GM12878 (cell line): ENCODE measurements at regions not wholly inside any gene's neighbourhood (a gene's known extent, or its start where the extent isn't known, plus 50 kb on each side); places are given as distances from the start of the nearest gene placed in this dataset.

ENCODE experiments used
- ATAC-seq: fragments of 200-7000 bp; cut with Tn5 transposase; 3 replicates; pipeline ENCODE4 v1.9.1; 2020; ENCODE audit warnings: mild to moderate bottlenecking, moderate library complexity
- BruUV-seq: library from RNA; stranded (reverse); fragments of 400-500 nt; replicated peaks from 2 replicates; lab custom pipeline; 2021; lab: Mats Ljungman, UMichigan
- CTCF ChIA-PET: fragments of 300-600 bp; sonication (Branson Sonifier 250); formaldehyde crosslinking; extraction: SDS; loops from one replicate; lab custom pipeline; 2021; ENCODE audit warnings: inconsistent platforms; lab: Yijun Ruan, JAX
- POLR2A ChIA-PET: fragments of 350-600 bp; formaldehyde crosslinking; extraction: SDS; loops from one replicate; lab custom pipeline; 2021; ENCODE audit warnings: inconsistent platforms; lab: Charles Lee
- RAD21 ChIA-PET: fragments of 300-600 bp; sonication (Branson Sonifier 250); formaldehyde crosslinking; loops from one replicate; lab custom pipeline; 2023; ENCODE audit warnings: antibody characterized with exemption; ENCODE audit not compliant: unreplicated experiment; lab: Charles Lee
- SMC1A ChIA-PET: fragments of 300-600 bp; sonication (Branson Sonifier 250); formaldehyde crosslinking; loops from one replicate; lab custom pipeline; 2023; ENCODE audit not compliant: unreplicated experiment, uncharacterized antibody; lab: Charles Lee
- DNase-seq: peaks from one replicate; pipeline ENCODE4 v3.0.0-alpha.2; 2011; ENCODE audit warnings: low read depth, low spot score
- FAIRE-seq: peaks from 3 replicates; lab custom pipeline; 2011; peaks lifted over from hg19 to GRCh38; lab: Jason Lieb, UNC
- H2AFZ ChIP-seq: 2 replicates; pipeline ENCODE4 v1.6.0; 2011; ENCODE audit warnings: low read depth, low read length, control low read depth; ENCODE audit not compliant: control insufficient read depth
- H3K27ac ChIP-seq: 2 replicates; pipeline ENCODE4 v1.5.1; 2011; ENCODE audit warnings: control low read depth; ENCODE audit not compliant: control insufficient read depth, insufficient read depth
- H3K27me3 ChIP-seq, 2 experiments: replicated peaks in 1 of 2; 2 replicates each; pipeline versions ENCODE4 v1.6.0 to v1.6.1; 2011; ENCODE audit warnings: low read length in 1 of 2; ENCODE audit not compliant: control insufficient read depth in 2 of 2, insufficient read depth in 2 of 2
- H3K36me3 ChIP-seq, 2 experiments: 2 replicates each; pipeline ENCODE4 v1.5.1; 2011; ENCODE audit warnings: low read length in 1 of 2; ENCODE audit not compliant: control insufficient read depth in 2 of 2, insufficient read depth in 2 of 2
- H3K4me1 ChIP-seq: 2 replicates; pipeline ENCODE4 v1.6.1; 2011; ENCODE audit warnings: mild to moderate bottlenecking, low read length, moderate library complexity, mixed read lengths; ENCODE audit not compliant: control insufficient read depth, insufficient read depth
- H3K4me2 ChIP-seq: 2 replicates; pipeline ENCODE4 v1.6.0; 2011; ENCODE audit warnings: control low read depth; ENCODE audit not compliant: control insufficient read depth, insufficient read depth
- H3K4me3 ChIP-seq: fragments of 200-600 bp; sonication (generic); 2 replicates; pipeline ENCODE4 v1.5.1; 2016
- H3K79me2 ChIP-seq: 2 replicates; pipeline ENCODE4 v1.6.0; 2011; ENCODE audit warnings: low read length; ENCODE audit not compliant: control insufficient read depth, insufficient read depth
- H3K9ac ChIP-seq: 2 replicates; pipeline ENCODE4 v1.8.0; 2011; ENCODE audit warnings: low read length, control low read depth, mixed read lengths; ENCODE audit not compliant: control insufficient read depth, insufficient read depth
- H3K9me3 ChIP-seq: replicated peaks from 3 replicates; pipeline ENCODE4 v1.5.1; 2011; ENCODE audit warnings: mild to moderate bottlenecking, low read length; ENCODE audit not compliant: control insufficient read depth, insufficient read depth
- H4K20me1 ChIP-seq: 2 replicates; pipeline ENCODE4 v1.6.0; 2011; ENCODE audit not compliant: control insufficient read depth, insufficient read depth
- ATF7 ChIP-seq: fragments of 450-650 bp; IDR thresholded peaks from 2 replicates; pipeline ENCODE4 v1.6.1; 2016; ENCODE audit warnings: low read depth, mild to moderate bottlenecking
- BCLAF1 ChIP-seq: fragments of 450-650 bp; IDR thresholded peaks from 2 replicates; pipeline ENCODE4 v1.6.1; 2017; ENCODE audit warnings: antibody characterized with exemption, mild to moderate bottlenecking, moderate library complexity
- CREM ChIP-seq: IDR thresholded peaks from 2 replicates; pipeline ENCODE4 v1.6.1; 2014; ENCODE audit warnings: antibody characterized with exemption, low read depth
- HCFC1 ChIP-seq: fragments of 150-350 bp; IDR thresholded peaks from 2 replicates; pipeline ENCODE4 v1.6.1; 2014; ENCODE audit warnings: low read length
- HDAC2 ChIP-seq: fragments of 200-600 bp; sonication (generic); IDR thresholded peaks from 2 replicates; pipeline ENCODE4 v1.6.1; 2017
- JUNB ChIP-seq: IDR thresholded peaks from 2 replicates; pipeline ENCODE4 v1.6.1; 2016; ENCODE audit warnings: antibody characterized with exemption, mild to moderate bottlenecking
- NR2C2 ChIP-seq: IDR thresholded peaks from 2 replicates; pipeline ENCODE4 v1.6.1; 2011; ENCODE audit warnings: borderline replicate concordance, low read depth; ENCODE audit not compliant: control insufficient read depth, insufficient read length
- PAX5 ChIP-seq: IDR thresholded peaks from 2 replicates; pipeline ENCODE4 v1.6.1; 2011; ENCODE audit warnings: low read depth, low read length, borderline replicate concordance
- RB1 ChIP-seq: fragments of 450-650 bp; formaldehyde crosslinking; IDR thresholded peaks from 2 replicates; pipeline ENCODE4 v1.6.1; 2017; ENCODE audit warnings: mild to moderate bottlenecking, borderline replicate concordance
- WRNIP1 ChIP-seq: IDR thresholded peaks from 2 replicates; pipeline ENCODE4 v1.6.1; 2011; ENCODE audit warnings: low read depth, low read length, improper control_type of control experiment, borderline replicate concordance
- ZNF24 ChIP-seq: fragments of 450-650 bp; IDR thresholded peaks from 2 replicates; pipeline ENCODE4 v1.6.1; 2017; ENCODE audit warnings: antibody characterized with exemption, mild to moderate bottlenecking
- WGBS: methylation state at CpG from one replicate; pipeline ENCODE4 v1.1.6; 2016; ENCODE audit warnings: low lambda C conversion rate; ENCODE audit not compliant: insufficient replicate concordance, insufficient coverage; ENCODE audit errors: missing lambda C conversion rate; 5-methylcytosine and 5-hydroxymethylcytosine counted together
- in situ Hi-C: fragments of 300-500 bp; cut with MboI; formaldehyde crosslinking; loops from 9 replicates; pipeline ENCODE4 v1.14.3; 2018; ENCODE audit warnings: mixed read lengths
- intact Hi-C: fragments of 100-400 bp; cut with micrococcal nuclease; formaldehyde crosslinking; loops from one replicate; pipeline ENCODE4 v1.14.2; 2022; ENCODE audit not compliant: unreplicated experiment
- TF ChIP-seq, protein P1 (sequence below): fragments of 450-650 bp; formaldehyde crosslinking; IDR thresholded peaks from 2 replicates; pipeline ENCODE4 v1.5.0; 2022; ENCODE audit warnings: mild to moderate bottlenecking, missing genetic modification characterization
- TF ChIP-seq, protein P2 (sequence below): fragments of 450-650 bp; conservative IDR thresholded peaks from 2 replicates; pipeline ENCODE4 v1.6.1; 2017; ENCODE audit warnings: mild to moderate bottlenecking, moderate library complexity

DNA sequence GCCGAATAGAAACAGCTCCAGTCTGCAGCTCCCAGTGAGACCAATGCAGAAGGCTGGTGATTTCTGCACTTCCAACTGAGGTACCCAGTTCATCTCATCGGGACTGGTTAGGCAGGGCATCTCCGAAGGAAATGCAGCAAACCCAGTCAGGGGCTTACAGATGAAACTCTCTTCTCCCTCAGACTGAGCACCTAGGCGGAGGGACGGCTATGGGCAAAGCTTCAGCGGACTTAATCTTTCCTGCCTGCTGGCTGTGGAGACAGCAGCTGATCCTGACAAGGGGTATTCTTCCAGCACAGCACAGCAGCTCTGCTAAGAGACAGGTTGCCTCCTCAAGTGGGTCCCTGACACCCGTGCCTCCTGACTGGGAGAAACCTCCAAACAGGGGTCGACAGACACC, 330.9 kb downstream of the DNAH5 start (continued):
- no peak for TF ChIP-seq BCLAF1
- no peak for TF ChIP-seq ZNF24
- TF ChIP-seq, protein P1, sequence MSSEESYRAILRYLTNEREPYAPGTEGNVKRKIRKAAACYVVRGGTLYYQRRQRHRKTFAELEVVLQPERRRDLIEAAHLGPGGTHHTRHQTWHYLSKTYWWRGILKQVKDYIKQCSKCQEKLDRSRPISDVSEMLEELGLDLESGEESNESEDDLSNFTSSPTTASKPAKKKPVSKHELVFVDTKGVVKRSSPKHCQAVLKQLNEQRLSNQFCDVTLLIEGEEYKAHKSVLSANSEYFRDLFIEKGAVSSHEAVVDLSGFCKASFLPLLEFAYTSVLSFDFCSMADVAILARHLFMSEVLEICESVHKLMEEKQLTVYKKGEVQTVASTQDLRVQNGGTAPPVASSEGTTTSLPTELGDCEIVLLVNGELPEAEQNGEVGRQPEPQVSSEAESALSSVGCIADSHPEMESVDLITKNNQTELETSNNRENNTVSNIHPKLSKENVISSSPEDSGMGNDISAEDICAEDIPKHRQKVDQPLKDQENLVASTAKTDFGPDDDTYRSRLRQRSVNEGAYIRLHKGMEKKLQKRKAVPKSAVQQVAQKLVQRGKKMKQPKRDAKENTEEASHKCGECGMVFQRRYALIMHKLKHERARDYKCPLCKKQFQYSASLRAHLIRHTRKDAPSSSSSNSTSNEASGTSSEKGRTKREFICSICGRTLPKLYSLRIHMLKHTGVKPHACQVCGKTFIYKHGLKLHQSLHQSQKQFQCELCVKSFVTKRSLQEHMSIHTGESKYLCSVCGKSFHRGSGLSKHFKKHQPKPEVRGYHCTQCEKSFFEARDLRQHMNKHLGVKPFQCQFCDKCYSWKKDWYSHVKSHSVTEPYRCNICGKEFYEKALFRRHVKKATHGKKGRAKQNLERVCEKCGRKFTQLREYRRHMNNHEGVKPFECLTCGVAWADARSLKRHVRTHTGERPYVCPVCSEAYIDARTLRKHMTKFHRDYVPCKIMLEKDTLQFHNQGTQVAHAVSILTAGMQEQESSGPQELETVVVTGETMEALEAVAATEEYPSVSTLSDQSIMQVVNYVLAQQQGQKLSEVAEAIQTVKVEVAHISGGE (CRISPR knock-in tag), result no peak
- no peak for TF ChIP-seq RB1
- TF ChIP-seq HDAC2, result no peak
- TF ChIP-seq PAX5, result no peak
- TF ChIP-seq HCFC1, result no peak

DNA sequence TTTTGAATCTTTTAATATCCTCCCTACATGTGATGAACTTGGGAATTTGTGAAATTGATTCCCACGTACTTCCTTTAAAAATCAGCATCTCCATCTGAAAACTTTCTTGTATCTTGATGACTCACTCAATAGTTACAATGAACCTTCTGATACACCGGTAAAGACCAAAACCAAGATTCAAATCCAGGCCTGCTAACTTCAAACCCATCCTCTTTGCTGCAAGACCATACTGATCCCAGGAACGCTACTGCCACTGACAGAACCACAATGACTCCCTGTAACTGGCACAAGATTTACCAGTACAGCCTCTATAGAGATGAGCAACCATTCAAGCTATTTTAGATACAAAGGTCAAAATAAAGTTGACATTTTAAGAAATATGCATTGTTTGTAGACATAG, 332.9 kb downstream of the DNAH5 start:
- no TSS peak for BruUV-seq
- no peaks in the 10 kb centered on the region for H4K20me1 ChIP-seq
- H3K4me1 ChIP-seq, result no peaks in the 10 kb centered on the region
- no peak overlapping the region for H2AFZ ChIP-seq
- in situ Hi-C loops (no loop called here), intact Hi-C loops (no loop called here)
- H3K79me2 ChIP-seq, result no peaks in the 10 kb centered on the region
- no peaks in the 10 kb centered on the region for H3K27me3 ChIP-seq
- RAD21 ChIA-PET, result no interaction called here
- H3K9ac ChIP-seq, result no peak overlapping the region
- CTCF ChIA-PET, result no interaction called here
- H3K27ac ChIP-seq, result no peak overlapping the region
- H3K4me2 ChIP-seq, result no peak overlapping the region
- no peaks in the 10 kb centered on the region for H3K36me3 ChIP-seq
- H3K9me3 ChIP-seq, result no peaks in the 10 kb centered on the region
- POLR2A ChIA-PET, result no interaction called here
- 0% methylated on average over 3 of the region's 3 CpGs for WGBS
- ATAC-seq (no peak), FAIRE-seq (no peak), DNase-seq (no peak)
- no peak overlapping the region for H3K4me3 ChIP-seq
- SMC1A ChIA-PET, result no interaction called here
- no peak for TF ChIP-seq HDAC2
- no peak for TF ChIP-seq ATF7
- TF ChIP-seq CREM, result no peak
- TF ChIP-seq, protein P2, sequence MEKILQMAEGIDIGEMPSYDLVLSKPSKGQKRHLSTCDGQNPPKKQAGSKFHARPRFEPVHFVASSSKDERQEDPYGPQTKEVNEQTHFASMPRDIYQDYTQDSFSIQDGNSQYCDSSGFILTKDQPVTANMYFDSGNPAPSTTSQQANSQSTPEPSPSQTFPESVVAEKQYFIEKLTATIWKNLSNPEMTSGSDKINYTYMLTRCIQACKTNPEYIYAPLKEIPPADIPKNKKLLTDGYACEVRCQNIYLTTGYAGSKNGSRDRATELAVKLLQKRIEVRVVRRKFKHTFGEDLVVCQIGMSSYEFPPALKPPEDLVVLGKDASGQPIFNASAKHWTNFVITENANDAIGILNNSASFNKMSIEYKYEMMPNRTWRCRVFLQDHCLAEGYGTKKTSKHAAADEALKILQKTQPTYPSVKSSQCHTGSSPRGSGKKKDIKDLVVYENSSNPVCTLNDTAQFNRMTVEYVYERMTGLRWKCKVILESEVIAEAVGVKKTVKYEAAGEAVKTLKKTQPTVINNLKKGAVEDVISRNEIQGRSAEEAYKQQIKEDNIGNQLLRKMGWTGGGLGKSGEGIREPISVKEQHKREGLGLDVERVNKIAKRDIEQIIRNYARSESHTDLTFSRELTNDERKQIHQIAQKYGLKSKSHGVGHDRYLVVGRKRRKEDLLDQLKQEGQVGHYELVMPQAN, result no peak
- TF ChIP-seq JUNB, result no peak
- no peak for TF ChIP-seq NR2C2
- no peak for TF ChIP-seq WRNIP1
